ENCODE measurements at regions not wholly inside any gene's neighbourhood (a gene's known extent, or its start where the extent isn't known, plus 50 kb on each side); places are given as distances from the start of the nearest gene placed in this dataset.

DNA sequence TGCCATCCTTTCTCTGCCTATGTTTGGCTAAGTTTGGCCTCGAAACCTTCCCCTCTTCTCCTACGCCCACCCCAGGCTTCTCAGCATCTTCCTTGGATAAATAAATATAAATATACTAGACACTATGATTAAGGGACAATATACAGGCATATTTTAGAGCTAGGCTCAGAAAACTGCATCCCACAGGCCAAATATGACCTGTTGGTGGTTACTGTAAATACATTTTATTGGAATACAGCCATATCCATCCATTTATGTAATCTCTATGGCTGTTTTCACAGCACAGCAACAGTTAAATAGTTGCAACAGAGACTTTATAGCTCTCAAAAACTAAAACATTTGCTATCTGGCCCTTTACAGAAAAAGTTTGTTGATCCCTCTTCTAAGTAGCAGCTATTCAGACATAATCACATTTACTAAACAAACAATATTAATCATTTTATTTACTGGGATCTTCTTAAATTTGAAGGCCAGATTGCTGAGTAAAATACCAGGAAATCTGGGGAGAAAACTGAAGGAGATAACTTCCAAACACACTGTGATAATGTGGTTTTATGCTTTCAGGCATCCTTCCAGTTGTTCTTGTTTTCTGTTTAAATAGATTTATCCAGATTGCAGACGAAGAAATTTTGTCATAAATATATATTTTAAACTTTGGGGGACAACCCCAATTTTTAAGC, 269.7 kb upstream of the THRB start:
- no peak for DNase-seq (ENCODE audit: low read depth)

- no peak for DNase-seq (ENCODE audit: low read depth)
These were observed 270.7 kb upstream of the THRB start for GRCh38 chr3:24765399-24765798.

DNA sequence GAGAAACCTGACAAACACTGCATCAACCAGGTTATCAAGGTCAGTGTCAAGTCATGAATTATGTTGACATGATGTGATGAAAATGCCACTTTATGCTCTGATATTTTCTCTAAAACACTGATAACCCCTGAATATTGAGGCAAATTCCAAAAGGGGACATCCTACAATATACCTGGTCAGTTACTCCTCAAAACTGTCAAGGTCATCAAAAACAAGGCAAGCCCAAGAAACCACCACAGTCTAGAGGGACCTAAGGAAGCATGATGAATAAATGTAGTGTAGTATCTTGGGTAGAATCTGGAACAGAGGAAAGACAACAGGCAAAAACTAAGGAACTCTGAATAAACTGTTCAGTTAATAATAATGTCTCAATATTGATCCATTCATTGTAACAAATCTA, 275.3 kb upstream of the THRB start:
- DNase-seq (ENCODE audit: low read depth) = no peak

- no peak for DNase-seq (ENCODE audit: low read depth)
These were observed 279.1 kb upstream of the THRB start for GRCh38 chr3:24773798-24774197.

DNA sequence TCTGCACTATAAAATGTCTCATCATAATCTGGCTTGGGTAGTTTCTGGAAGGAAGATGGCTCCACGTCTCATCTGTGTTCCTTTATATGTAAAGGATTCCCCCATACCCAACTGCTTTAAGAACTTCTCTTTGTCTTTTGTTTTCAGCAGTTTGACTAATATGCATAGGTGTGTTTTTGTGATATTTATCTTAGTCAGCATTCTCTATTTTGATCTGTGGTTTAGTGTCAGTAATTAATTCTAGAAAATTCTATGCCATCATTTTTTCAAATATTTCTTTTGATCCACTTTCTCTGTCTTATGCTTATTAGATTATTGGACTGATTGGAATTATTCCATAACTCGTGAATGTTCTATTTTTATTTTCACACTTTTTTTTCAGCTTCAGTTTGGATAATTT, 286.3 kb upstream of the THRB start:
- no peak for DNase-seq (ENCODE audit: low read depth)

GRCh38 chr3:24781454-24781853, 286.8 kb upstream of the THRB start:
- DNase-seq (ENCODE audit: low read depth) = no peak

DNA sequence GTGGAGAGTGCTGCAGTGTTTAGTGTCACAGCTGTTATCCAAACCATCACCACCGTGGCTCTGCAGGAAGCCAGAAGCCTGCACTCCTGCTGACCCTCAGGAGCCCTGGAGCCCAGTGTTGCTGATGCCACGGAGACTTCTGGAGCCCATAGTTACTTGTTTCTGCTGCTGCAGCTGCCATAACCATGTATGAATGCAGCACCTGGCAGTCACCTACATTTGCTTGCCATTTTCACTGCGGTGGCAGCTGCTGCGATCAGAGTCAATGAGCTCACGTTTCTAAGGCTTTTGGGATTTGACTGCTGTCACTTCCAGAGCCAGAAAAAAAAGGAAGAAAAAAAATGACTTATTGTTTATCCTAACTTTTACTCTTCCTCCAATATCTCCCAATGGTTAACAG, 299.2 kb upstream of the THRB start:
- no peak for DNase-seq (ENCODE audit: low read depth)

DNA sequence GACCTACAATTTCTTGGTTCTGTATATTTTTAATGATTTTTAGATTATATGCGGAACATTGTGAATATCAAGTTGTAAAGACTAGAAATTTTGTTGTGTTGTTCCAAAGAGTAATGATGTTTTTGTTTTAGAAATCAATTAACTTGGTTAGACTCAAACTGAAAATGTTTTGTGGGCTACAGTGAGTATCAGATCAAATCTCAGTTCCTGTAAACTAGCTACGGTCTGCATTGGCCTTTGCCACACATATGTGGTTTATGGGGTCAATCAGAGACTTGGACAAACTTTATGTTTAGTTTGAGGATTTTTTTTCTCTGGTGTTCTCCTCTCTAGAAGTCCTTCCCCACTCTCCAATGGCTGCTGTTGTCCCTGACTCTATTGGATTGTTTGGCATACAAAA, 308.0 kb upstream of the THRB start:
- no peak for DNase-seq (ENCODE audit: low read depth)

DNA sequence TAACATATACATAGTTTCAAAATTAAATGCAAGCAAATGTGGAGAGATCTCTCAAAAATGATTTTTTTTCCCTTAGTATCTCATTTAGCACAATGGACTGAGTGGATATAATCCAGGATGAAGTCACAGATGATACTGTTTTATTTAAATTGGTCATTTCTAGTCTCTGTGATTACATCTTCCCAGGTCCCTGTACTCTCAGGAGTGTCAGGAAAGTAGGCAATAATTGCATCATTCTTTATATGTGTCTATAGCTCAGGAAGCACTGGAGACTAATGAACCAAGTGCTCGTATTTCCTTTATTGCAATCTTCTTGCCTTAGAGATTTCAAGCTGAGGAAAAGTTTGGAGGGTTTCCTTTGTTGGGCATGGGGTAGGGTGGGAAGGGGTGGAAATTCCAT, 309.4 kb upstream of the THRB start:
- no peak for DNase-seq (ENCODE audit: low read depth)

DNA sequence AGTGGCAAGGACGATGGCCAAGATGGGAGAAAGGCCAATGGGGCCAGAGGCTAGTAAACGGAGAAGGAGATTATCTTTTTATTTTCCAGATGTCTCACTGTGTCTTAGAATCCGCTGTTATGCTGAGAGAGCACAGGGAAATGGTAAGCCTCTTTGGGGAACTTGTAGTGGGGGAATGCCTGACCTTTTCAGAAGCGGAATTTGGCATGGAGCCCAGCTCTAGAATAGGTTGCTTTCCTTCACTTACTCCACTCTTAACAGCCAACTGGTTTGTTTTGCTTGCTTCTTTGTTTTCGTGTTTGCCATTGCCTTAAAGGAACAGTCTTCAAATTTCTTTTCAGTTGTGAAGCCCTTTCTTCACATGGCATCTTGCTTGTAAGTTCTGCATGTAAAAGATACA, 316.2 kb upstream of the THRB start:
- no peak for DNase-seq (ENCODE audit: low read depth)

- DNase-seq (ENCODE audit: low read depth) = no peak
These were observed 317.5 kb upstream of the THRB start for GRCh38 chr3:24812116-24812515.

- DNase-seq (ENCODE audit: low read depth) = no peak
These were observed 323.4 kb upstream of the THRB start for GRCh38 chr3:24818055-24818454.

DNA sequence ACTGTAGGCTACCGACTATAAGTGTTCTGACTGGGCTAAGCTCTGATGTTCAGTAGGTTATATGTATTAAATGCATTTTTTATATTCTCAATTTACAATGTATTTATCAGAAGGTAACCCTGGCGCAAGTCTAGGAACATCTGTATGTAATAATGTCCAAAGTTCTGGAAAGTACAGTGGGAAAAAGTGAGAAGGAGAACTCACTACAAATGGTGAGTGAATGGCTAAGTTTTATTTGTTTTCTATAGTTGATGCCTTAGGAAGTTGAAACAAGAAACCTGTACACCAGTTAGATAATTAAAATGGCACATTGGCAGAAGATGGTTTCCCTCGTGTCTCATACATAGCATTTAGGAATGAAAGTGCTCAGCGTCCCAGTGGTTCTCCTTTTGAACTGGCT, 333.4 kb upstream of the THRB start:
- no peak for DNase-seq (ENCODE audit: low read depth)

GRCh38 chr3:24828551-24828950, 333.9 kb upstream of the THRB start:
- DNase-seq (ENCODE audit: low read depth) = no peak

- no peak for DNase-seq (ENCODE audit: low read depth)
These were observed 334.4 kb upstream of the THRB start for GRCh38 chr3:24829011-24829581.

- DNase-seq (ENCODE audit: low read depth) = no peak
These were observed 335.1 kb upstream of the THRB start for GRCh38 chr3:24829629-24830229.

DNA sequence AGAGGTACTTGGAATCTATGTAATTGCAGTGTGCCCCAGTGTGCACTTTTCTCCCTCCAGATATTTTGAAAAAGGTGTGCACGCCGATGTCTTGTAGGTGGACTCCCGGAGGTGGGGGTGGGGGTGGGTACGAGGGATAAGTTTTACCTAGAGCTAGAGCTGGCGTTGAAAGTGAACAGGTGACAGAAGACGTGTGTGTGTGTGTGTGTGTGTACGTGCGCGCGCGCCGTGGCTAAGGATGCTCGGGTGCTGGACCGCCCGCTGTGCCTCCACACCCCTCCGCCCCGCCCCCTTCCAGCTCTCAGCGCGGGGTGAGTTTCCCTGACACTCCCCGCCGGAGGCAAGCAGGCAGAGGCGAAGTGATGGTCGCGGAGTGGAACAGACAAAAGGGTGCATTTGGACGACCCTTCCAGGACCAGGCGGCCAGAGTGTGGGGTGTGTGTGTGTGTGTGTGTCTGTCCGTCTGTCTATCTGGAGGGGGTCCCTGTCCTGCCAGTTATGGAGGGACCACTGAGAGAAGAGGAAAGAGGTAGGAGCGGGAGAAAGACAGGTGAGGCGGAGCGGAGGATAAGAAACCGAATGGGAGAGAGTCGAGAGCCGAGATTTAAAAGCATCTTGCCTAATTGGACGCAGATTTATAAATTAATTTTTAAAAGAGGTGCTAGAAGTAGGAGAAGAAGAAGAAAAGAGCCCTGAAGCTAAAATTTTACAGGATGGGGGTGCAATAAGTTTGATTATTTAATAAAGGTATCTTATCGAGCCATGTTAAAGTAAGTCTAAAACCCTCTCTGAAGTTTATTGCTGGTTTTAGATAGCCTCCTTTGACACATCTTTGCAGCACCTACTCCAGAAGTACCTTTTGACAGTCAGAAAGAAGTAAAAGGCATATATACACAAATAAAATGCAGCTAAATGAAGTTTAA, 335.8 kb upstream of the THRB start:
- DNase-seq (ENCODE audit: low read depth) = no peak

GRCh38 chr3:24831221-24831620, 336.6 kb upstream of the THRB start:
- DNase-seq (ENCODE audit: low read depth) = no peak

GRCh38 chr3:24832891-24833290, 338.2 kb upstream of the THRB start:
- DNase-seq (ENCODE audit: low read depth) = no peak

DNA sequence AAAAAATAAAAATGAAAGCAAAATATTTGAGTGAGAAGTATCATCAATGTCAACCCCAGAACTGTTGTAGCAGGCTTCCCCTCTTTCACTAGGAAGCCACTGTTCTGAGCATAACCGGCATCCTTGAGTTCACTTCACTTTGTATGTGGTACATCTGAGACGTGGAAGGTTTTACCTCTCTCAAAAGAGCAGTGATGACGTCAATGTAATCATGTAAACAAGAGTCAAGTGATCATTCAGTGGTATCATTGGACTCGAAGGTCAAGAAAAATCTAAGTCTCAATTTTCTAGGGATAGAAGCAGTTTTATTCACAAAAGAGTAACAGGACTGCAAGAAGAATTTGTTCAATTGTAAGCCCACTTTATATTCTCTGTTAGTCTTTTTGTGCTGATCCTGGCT, 339.8 kb upstream of the THRB start:
- no peak for DNase-seq (ENCODE audit: low read depth)

DNA sequence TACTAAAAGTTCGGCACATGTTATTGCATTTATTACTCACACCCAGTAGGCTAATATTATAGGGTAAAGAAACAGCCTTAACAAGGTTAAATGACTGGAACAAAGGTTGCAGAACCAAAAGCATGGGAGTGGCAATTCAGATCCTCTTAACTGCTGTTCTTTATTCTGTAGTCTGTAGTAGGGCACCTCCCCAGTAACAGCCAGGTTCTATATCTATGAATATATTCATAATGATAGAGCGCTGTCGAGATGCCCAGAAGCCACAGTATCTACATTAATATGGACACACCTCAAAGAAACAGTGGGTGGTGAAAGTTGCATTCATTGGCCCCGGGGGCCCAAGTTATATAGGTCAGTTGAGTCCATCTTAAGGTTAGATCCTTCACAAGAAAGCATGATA, 340.9 kb upstream of the THRB start:
- no peak for DNase-seq (ENCODE audit: low read depth)

DNA sequence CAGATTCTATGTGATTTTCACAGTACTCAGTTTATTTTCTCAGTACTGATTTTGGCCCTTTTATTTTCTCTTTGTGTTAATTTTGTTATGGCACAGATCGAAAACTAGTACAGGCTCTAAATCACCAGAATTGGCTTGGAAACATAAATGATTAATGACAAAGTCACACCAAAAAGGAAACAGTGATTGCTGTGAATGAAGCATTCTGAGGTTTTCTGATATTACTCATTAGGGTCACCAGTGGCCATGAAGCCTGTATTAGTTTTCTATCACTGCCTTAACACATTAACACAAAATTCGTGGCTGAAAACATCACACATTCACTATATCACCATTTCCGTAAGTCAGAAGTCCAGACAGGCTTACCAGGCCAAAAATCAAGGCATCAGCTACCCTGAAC, 343.0 kb upstream of the THRB start:
- no peak for DNase-seq (ENCODE audit: low read depth)

DNA sequence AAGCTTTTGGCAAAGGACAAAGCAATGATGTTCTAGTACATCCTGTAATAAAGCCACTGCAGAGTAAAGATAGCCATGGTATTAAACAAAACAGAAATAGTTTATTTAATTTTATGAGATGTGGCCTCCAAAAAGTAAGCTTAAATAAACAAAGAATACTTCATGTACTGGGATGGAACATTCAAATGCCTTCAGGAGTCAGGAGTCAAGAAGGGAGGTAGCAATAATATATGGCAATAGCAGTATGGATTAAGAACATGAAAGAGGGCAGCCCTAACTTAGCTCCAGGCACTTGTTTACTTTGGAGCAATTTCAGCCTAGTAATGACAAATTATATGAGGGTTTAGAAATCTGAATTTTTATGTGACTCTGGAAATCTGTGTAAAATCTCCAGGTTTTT, 343.9 kb upstream of the THRB start:
- DNase-seq (ENCODE audit: low read depth) = no peak
